ENCODE measurements at regions not wholly inside any gene's neighbourhood (a gene's known extent, or its start where the extent isn't known, plus 50 kb on each side); places are given as distances from the start of the nearest gene placed in this dataset.

GRCh38 chr9:16974436-16974835, 104.0 kb upstream of the BNC2 start:
- intact Hi-C loops (cut with DNase I), result no loop called here
- DNase-seq (ENCODE audit: low spot score), result no peak

GRCh38 chr9:16970321-16970720, 99.9 kb upstream of the BNC2 start:
- no peak for DNase-seq (ENCODE audit: low spot score)
- intact Hi-C loops (cut with DNase I), result no loop called here

GRCh38 chr9:16964228-16964627, 93.8 kb upstream of the BNC2 start:
- intact Hi-C loops (cut with DNase I), result no loop called here
- DNase-seq (ENCODE audit: low spot score), result no peak

GRCh38 chr9:16960084-16960483, 89.6 kb upstream of the BNC2 start:
- intact Hi-C loops (cut with DNase I), result no loop called here
- DNase-seq (ENCODE audit: low spot score), result no peak

- intact Hi-C loops (cut with DNase I), result no loop called here
- no peak for DNase-seq (ENCODE audit: low spot score)
Observed at GRCh38 chr9:16959391-16959790, 88.9 kb upstream of the BNC2 start.

GRCh38 chr9:16954040-16954439, 83.6 kb upstream of the BNC2 start:
- intact Hi-C loops (cut with DNase I), result no loop called here
- DNase-seq (ENCODE audit: low spot score), result no peak

- intact Hi-C loops (cut with DNase I), result no loop called here
- no peak for DNase-seq (ENCODE audit: low spot score)
Observed at GRCh38 chr9:16951502-16951901, 81.0 kb upstream of the BNC2 start.

- DNase-seq (ENCODE audit: low spot score), result no peak
- intact Hi-C loops (cut with DNase I), result no loop called here
Observed at GRCh38 chr9:16950051-16950450, 79.6 kb upstream of the BNC2 start.

GRCh38 chr9:16930578-16930977, 60.1 kb upstream of the BNC2 start:
- intact Hi-C loops (cut with DNase I), result no loop called here
- no peak for DNase-seq (ENCODE audit: low spot score)

GRCh38 chr9:16928179-16928945, 57.9 kb upstream of the BNC2 start:
- intact Hi-C loops (cut with DNase I), result no loop called here
- DNase-seq (ENCODE audit: low spot score), result no peak

GRCh38 chr9:16925426-16925825, 55.0 kb upstream of the BNC2 start:
- no peak for DNase-seq (ENCODE audit: low spot score)
- intact Hi-C loops (cut with DNase I), result no loop called here

- no peak for DNase-seq (ENCODE audit: low spot score)
- intact Hi-C loops (cut with DNase I), result no loop called here
Observed at GRCh38 chr9:16924311-16924915, 53.9 kb upstream of the BNC2 start.

- no peak for DNase-seq (ENCODE audit: low spot score)
- intact Hi-C loops (cut with DNase I), result no loop called here
Observed at GRCh38 chr9:16921855-16922254, 51.4 kb upstream of the BNC2 start.

Measured in posterior vena cava (tissue), 2 donors.